Lower leg skin (tissue), 4 donors: ENCODE measurements at regions not wholly inside any gene's neighbourhood (a gene's known extent, or its start where the extent isn't known, plus 50 kb on each side); places are given as distances from the start of the nearest gene placed in this dataset.

Source experiments
- DNase-seq, 2 donors: peaks; one replicate each; pipeline ENCODE4 v3.0.0-alpha.2; 2019; ENCODE audit warnings: low spot score in 2 of 2
- H3K4me3 ChIP-seq: fragments of 200-600 bp; sonication (generic); 2 replicates; pipeline ENCODE4 v1.5.1; 2017; ENCODE audit warnings: mild to moderate bottlenecking, low read depth; ENCODE audit not compliant: poor library complexity, severe bottlenecking
- CTCF ChIP-seq, 3 donors: fragments of 450-650 bp; IDR thresholded peaks; one replicate each; pipeline ENCODE4 v1.5.1; 2016; ENCODE audit warnings: antibody characterized with exemption in 3 of 3, mild to moderate bottlenecking in 3 of 3, moderate library complexity in 2 of 3
- POLR2A ChIP-seq, 2 donors: fragments of 450-650 bp; IDR thresholded peaks; one replicate each; pipeline ENCODE4 v1.6.1; 2016 to 2017; ENCODE audit warnings: antibody characterized with exemption in 2 of 2, mild to moderate bottlenecking in 1 of 2, moderate library complexity in 1 of 2
- WGBS, 2 donors: methylation state at CpG; one replicate each; pipeline ENCODE4 v1.1.5; 2018; 5-methylcytosine and 5-hydroxymethylcytosine counted together
- intact Hi-C: fragments of 100-400 bp; cut with DNase I; formaldehyde crosslinking; loops from one replicate; pipeline ENCODE4 v1.15.0; 2023; ENCODE audit warnings: low total_unique reads

GRCh38 chr1:25096307-25097150, 135.8 kb downstream of the SYF2 start:
- intact Hi-C loops = loop anchor here (10.0 kb wide), 1 partner anchor 162 kb away; the partner anchor contains the start of gene RUNX3
- 81 to 82% methylated on average over 8 of the region's 8 CpGs for WGBS, 2 donors
- TF ChIP-seq CTCF (IDR thresholded peaks at IDR 0.05) = no peak
- no peak for TF ChIP-seq POLR2A (IDR thresholded peaks at IDR 0.05)
- H3K4me3 ChIP-seq = no peak overlapping the region
- DNase-seq = no peak

GRCh38 chr1:25095635-25096200, 136.6 kb downstream of the SYF2 start:
- 78 to 87% methylated on average over 5 of the region's 5 CpGs for WGBS, 2 donors
- H3K4me3 ChIP-seq = no peak overlapping the region
- intact Hi-C loops = loop anchor here (10.0 kb wide), 1 partner anchor 161 kb away; the partner anchor contains the start of gene RUNX3
- no peak for DNase-seq
- TF ChIP-seq CTCF (IDR thresholded peaks at IDR 0.05) (no peak), POLR2A (IDR thresholded peaks at IDR 0.05) (no peak)

GRCh38 chr1:25094995-25095394, 137.3 kb downstream of the SYF2 start:
- WGBS, 2 donors = 75 to 82% methylated on average over 10 of the region's 10 CpGs
- intact Hi-C loops = loop anchor here (10.0 kb wide), 1 partner anchor 160 kb away; the partner anchor contains the start of gene RUNX3
- H3K4me3 ChIP-seq = no peak overlapping the region
- no peak for DNase-seq
- TF ChIP-seq CTCF (IDR thresholded peaks at IDR 0.05) = no peak
- TF ChIP-seq POLR2A (IDR thresholded peaks at IDR 0.05) = no peak

GRCh38 chr1:25094229-25094628, 138.1 kb downstream of the SYF2 start:
- no peak overlapping the region for H3K4me3 ChIP-seq
- WGBS, 2 donors = 81 to 93% methylated on average over 3 of the region's 3 CpGs
- no peak for DNase-seq
- intact Hi-C loops = loop anchor here (10.0 kb wide), 1 partner anchor 159 kb away; the partner anchor contains the start of gene RUNX3
- TF ChIP-seq CTCF (IDR thresholded peaks at IDR 0.05) (no peak), POLR2A (IDR thresholded peaks at IDR 0.05) (no peak)

- no peak overlapping the region for H3K4me3 ChIP-seq
- TF ChIP-seq CTCF (IDR thresholded peaks at IDR 0.05) (no peak), POLR2A (IDR thresholded peaks at IDR 0.05) (no peak)
- intact Hi-C loops = loop anchor here (10.0 kb wide), 1 partner anchor 157 kb away; the partner anchor contains the start of gene RUNX3
- 69 to 75% methylated on average over 3 to 4 of the region's 4 CpGs for WGBS, 2 donors
- no peak for DNase-seq
Observed at GRCh38 chr1:25091658-25092057, 140.6 kb downstream of the SYF2 start.
